GM21528 (cell line): ENCODE measurements at regions not wholly inside any gene's neighbourhood (a gene's known extent, or its start where the extent isn't known, plus 50 kb on each side); places are given as distances from the start of the nearest gene placed in this dataset.
A peak's percentile ranks its signal among the peaks of the same experiment; 100 is the strongest.

Source experiments
- ATAC-seq: cut with Tn5 transposase; IDR thresholded peaks from one replicate; pipeline ENCODE4 v1.9.1; 2021; ENCODE audit warnings: mild to moderate bottlenecking, moderate library complexity; ENCODE audit not compliant: unreplicated experiment, low FRiP score

DNA sequence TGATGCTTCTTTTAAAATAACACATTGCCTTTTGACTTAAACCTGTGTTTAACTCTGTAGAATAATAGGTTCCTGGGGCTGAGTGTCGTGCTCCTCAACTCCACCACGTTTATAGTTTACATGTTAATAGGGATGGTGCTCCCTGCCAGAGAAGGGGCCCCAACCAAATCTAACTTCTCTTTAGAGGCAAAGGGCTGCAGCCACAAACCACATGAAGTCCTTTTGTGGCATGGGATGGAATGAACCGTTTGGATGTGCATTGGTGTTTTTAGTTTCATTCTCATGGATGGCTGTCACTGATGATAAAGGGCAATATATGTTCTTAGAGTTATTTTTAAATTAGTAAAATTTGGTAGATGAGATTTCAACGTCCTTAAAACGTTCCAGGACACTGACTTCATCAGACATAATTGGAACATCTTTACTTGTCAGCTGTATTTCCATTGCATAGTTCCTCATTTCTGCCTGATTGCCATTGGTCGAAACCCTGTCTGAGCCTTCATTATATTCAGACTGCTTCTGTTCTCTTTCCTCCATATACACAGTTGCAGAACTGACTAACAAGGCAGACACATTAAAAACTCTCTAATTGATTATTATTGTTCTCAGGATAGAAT is 60.4 kb upstream of the HPF1 start:
- no peak for ATAC-seq

DNA sequence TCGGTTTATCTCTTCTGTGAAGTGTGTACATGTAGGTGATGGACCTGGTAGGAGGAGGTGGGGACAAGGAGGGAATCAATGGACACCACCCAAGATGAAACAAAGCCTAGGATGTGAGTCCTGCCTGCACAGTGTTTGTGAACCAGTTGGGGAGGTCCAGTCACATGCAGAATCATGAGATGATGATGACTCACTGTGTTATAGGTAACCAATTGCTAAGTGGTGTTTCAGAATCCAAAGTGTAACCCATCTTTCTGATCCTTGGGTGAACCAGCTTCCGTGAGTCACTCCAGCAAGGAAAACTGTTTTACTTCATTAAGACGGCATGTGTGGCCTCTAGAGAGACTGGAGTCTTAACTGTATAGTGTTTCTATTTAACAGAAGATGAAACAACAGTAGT is 57.9 kb upstream of the HPF1 start:
- no peak for ATAC-seq

DNA sequence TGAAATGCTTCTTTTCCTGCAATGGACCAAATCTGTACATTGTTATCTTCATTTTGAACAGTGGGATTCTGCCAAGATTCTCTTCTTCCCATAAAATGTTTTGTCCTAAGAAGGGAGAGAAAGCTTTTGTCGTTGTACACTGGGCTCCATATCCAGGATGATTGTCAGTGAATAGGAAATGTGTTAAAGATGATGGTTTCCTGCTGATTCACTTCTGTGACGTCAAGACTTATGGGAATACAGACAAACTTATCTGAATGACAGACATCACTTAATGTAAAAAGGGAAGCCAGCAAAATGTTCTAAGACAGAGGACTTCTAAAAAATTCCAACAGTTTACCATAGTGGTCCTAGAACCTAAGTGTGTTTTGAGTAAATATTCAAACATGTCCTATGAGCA is 53.7 kb upstream of the HPF1 start:
- no peak for ATAC-seq

DNA sequence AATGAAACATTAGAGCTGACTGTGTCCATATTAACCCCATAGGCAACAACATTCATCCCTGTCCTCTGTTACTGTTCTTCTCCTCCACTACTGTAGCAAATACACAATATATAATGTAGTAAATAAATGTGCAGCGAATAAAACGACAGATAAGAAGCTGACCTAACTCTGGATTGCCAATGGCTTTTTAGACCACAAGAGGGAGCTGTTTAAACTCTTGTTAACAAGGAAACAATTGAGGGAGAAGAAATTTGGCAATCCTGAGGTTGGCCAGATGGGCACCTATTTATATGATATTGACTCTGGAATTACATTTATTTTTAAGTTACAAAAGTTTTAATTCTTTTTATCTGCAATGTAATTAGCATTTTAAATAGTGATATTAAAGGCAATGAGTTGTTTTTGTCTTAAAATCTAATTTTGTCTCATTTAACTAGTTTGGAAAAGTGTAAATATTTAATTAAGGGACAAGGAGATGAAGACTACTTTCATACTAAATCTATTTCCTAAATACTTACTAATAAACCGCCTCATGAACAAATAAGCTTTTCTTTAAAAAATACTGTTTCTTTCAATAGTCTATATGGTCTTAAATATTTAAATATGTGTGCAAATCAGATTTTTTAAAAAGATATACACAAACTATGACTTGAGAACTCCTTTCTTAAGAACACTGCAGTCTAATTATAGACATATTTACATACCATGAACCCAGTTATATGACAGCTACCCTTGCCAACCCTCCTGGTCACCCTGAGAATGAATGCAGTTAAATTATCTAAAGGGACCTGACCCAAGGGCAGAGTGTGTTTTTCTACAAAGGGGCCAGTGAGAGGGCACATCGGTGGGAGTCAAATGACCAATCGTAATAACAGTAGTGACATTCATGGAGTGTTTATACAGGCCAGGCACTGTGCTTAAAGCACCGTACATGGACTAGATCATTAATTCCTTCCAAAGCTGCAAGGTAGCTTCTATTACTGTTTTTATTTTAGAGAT is 52.9 kb upstream of the HPF1 start:
- ATAC-seq: peak; percentile 72

DNA sequence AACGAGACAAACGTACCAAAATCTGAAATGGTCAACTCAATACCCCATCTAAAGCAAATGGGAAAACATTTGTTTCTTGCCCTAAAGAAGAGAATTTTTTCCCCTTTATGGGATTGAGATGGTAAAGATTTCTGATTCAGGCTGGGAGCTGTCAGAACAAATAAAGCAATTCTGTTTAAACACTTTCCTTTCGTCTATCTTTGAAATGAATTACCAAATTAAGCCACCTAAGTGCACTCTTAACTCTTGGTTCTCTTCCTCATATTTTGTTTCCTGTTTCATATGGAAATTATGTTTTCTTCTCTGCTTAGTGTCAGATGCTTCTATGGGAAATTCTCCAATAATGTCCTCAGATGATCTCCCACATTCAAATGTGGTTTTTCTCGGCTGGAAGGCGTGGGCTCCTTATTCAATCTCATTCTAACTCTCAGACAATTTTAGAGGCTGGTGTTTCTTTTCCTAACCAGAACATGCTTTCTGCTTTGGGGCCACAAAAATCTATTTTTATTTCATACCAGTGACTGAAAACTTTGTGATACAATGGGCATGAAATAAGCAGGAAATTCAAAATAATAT is 50.3 kb upstream of the HPF1 start:
- no peak for ATAC-seq
